Fibroblast of gingiva (primary cell): ENCODE measurements at regions not wholly inside any gene's neighbourhood (a gene's known extent, or its start where the extent isn't known, plus 50 kb on each side); places are given as distances from the start of the nearest gene placed in this dataset.

ENCODE experiments used
- DNase-seq: peaks from one replicate; pipeline ENCODE4 v3.0.0-alpha.2; 2011; ENCODE audit warnings: low read depth

- no peak for DNase-seq
These were observed 367.6 kb upstream of the CDH9 start for GRCh38 chr5:27406020-27406419.

GRCh38 chr5:27403243-27403882, 365.0 kb upstream of the CDH9 start:
- DNase-seq: no peak

GRCh38 chr5:27402828-27403227, 364.4 kb upstream of the CDH9 start:
- DNase-seq: no peak

- DNase-seq: no peak
These were observed 358.6 kb upstream of the CDH9 start for GRCh38 chr5:27396998-27397397.

- DNase-seq: no peak
These were observed 354.3 kb upstream of the CDH9 start for GRCh38 chr5:27392716-27393115.

GRCh38 chr5:27389696-27390095, 351.3 kb upstream of the CDH9 start:
- DNase-seq: no peak

- DNase-seq: no peak
These were observed 350.4 kb upstream of the CDH9 start for GRCh38 chr5:27388755-27389154.

GRCh38 chr5:27387535-27388073, 349.2 kb upstream of the CDH9 start:
- no peak for DNase-seq

- DNase-seq: no peak
These were observed 343.3 kb upstream of the CDH9 start for GRCh38 chr5:27381686-27382085.

- DNase-seq: no peak
These were observed 339.2 kb upstream of the CDH9 start for GRCh38 chr5:27377626-27378025.

- DNase-seq: no peak
These were observed 315.6 kb upstream of the CDH9 start for GRCh38 chr5:27353970-27354369.

- no peak for DNase-seq
These were observed 315.2 kb upstream of the CDH9 start for GRCh38 chr5:27353540-27353939.

GRCh38 chr5:27341342-27341741, 303.0 kb upstream of the CDH9 start:
- no peak for DNase-seq

GRCh38 chr5:27336817-27337216, 298.4 kb upstream of the CDH9 start:
- DNase-seq: no peak

- peak; percentile 6 for DNase-seq
These were observed 290.1 kb upstream of the CDH9 start for GRCh38 chr5:27328480-27328879.

- DNase-seq: no peak
These were observed 287.1 kb upstream of the CDH9 start for GRCh38 chr5:27325513-27325912.

GRCh38 chr5:27318701-27319100, 280.3 kb upstream of the CDH9 start:
- DNase-seq: no peak

GRCh38 chr5:27316271-27316650, 277.9 kb upstream of the CDH9 start:
- no peak for DNase-seq

- peak; percentile 49 for DNase-seq
These were observed 277.2 kb upstream of the CDH9 start for GRCh38 chr5:27315363-27316270.

- no peak for DNase-seq
These were observed 275.2 kb upstream of the CDH9 start for GRCh38 chr5:27313549-27313948.

- no peak for DNase-seq
These were observed 274.0 kb upstream of the CDH9 start for GRCh38 chr5:27312291-27312893.

- DNase-seq: peak; percentile 5
These were observed 273.2 kb upstream of the CDH9 start for GRCh38 chr5:27311544-27311943.

GRCh38 chr5:27308153-27308552, 269.8 kb upstream of the CDH9 start:
- DNase-seq: no peak
